PC-3 (cell line): ENCODE measurements at regions not wholly inside any gene's neighbourhood (a gene's known extent, or its start where the extent isn't known, plus 50 kb on each side); places are given as distances from the start of the nearest gene placed in this dataset.

Experiments used
- ATAC-seq: fragments of 200-7000 bp; cut with Tn5 transposase; 2 replicates; pipeline ENCODE4 v1.9.1; 2020; ENCODE audit warnings: mild to moderate bottlenecking, moderate library complexity
- BruUV-seq: library from RNA; stranded (reverse); fragments of 400-500 nt; replicated peaks from 2 replicates; lab custom pipeline; 2021; lab: Mats Ljungman, UMichigan
- CTCF ChIA-PET: fragments of 300-600 bp; sonication (Branson Sonifier 250); formaldehyde crosslinking; loops from one replicate; lab custom pipeline; 2022; ENCODE audit warnings: antibody characterized with exemption; lab: Charles Lee
- POLR2A ChIA-PET: fragments of 300-600 bp; sonication (Branson Sonifier 250); formaldehyde crosslinking; loops from one replicate; lab custom pipeline; 2022; ENCODE audit warnings: antibody characterized with exemption; ENCODE audit not compliant: unreplicated experiment; lab: Charles Lee
- DNase-seq: peaks from one replicate; pipeline ENCODE4 v3.0.0-alpha.2; 2015
- H2AFZ ChIP-seq: fragments of 300-600 bp; sonication (generic); 2 replicates; pipeline ENCODE4 v1.6.0; 2016; ENCODE audit warnings: antibody characterized with exemption, low read length
- H3F3A ChIP-seq: fragments of 300-600 bp; sonication (generic); one replicate; pipeline ENCODE4 v1.6.0; 2017; ENCODE audit warnings: antibody characterized with exemption, low read length, control low read depth, mild to moderate bottlenecking; ENCODE audit not compliant: unreplicated experiment
- H3K27ac ChIP-seq: fragments of 300-600 bp; sonication (generic); 2 replicates; pipeline ENCODE4 v1.5.1; 2016; ENCODE audit warnings: mild to moderate bottlenecking, low read length
- H3K27me3 ChIP-seq: fragments of 300-600 bp; sonication (generic); 2 replicates; pipeline ENCODE4 v1.6.1; 2016; ENCODE audit warnings: low read length, mixed read lengths
- H3K36me3 ChIP-seq: fragments of 300-600 bp; sonication (generic); 2 replicates; pipeline ENCODE4 v1.6.1; 2016; ENCODE audit warnings: low read depth, mixed run types, low read length, mixed read lengths
- H3K4me1 ChIP-seq: fragments of 300-600 bp; sonication (generic); 2 replicates; pipeline ENCODE4 v1.5.1; 2016; ENCODE audit warnings: low read length; ENCODE audit not compliant: insufficient read depth
- H3K4me2 ChIP-seq: fragments of 300-600 bp; sonication (generic); 2 replicates; pipeline ENCODE4 v1.6.0; 2016; ENCODE audit warnings: low read length
- H3K4me3 ChIP-seq: fragments of 300-600 bp; sonication (generic); 2 replicates; pipeline ENCODE4 v1.5.1; 2016; ENCODE audit warnings: mild to moderate bottlenecking, low read length, mixed read lengths
- H3K79me2 ChIP-seq: fragments of 300-600 bp; sonication (generic); 2 replicates; pipeline ENCODE4 v1.6.1; 2017; ENCODE audit warnings: low read length, mixed read lengths
- H3K9ac ChIP-seq: fragments of 300-600 bp; sonication (generic); 2 replicates; pipeline ENCODE4 v1.6.0; 2016; ENCODE audit warnings: mild to moderate bottlenecking, low read length
- H3K9me2 ChIP-seq: fragments of 300-600 bp; sonication (generic); replicated peaks from 2 replicates; pipeline ENCODE4 v1.6.1; 2016; ENCODE audit warnings: mixed run types, low read length, mixed read lengths
- H3K9me3 ChIP-seq: fragments of 300-600 bp; sonication (generic); 2 replicates; pipeline ENCODE4 v1.6.1; 2016; ENCODE audit warnings: low read length, mixed read lengths
- H4K20me1 ChIP-seq: fragments of 300-600 bp; sonication (generic); 2 replicates; pipeline ENCODE4 v1.6.1; 2016; ENCODE audit warnings: low read length, mixed read lengths
- EZH2 ChIP-seq: fragments of 300-600 bp; sonication (generic); IDR thresholded peaks from one replicate; pipeline ENCODE4 v1.6.1; 2017; ENCODE audit warnings: antibody characterized with exemption, mild to moderate bottlenecking, low read length; ENCODE audit not compliant: unreplicated experiment
- EZH2phosphoT487 ChIP-seq: fragments of 300-600 bp; sonication (generic); IDR thresholded peaks from 2 replicates; pipeline ENCODE4 v1.6.1; 2018; ENCODE audit warnings: mild to moderate bottlenecking, antibody characterized with exemption, low read length, borderline replicate concordance
- intact Hi-C: fragments of 100-400 bp; cut with micrococcal nuclease; formaldehyde crosslinking; loops from 2 replicates; pipeline ENCODE4 v1.9.0; 2023
- TF ChIP-seq, protein P1 (sequence below): fragments of 300-600 bp; sonication (generic); conservative IDR thresholded peaks from 2 replicates; pipeline ENCODE4 v1.5.1; 2017; ENCODE audit warnings: antibody characterized with exemption, low read depth, mild to moderate bottlenecking, low read length

DNA sequence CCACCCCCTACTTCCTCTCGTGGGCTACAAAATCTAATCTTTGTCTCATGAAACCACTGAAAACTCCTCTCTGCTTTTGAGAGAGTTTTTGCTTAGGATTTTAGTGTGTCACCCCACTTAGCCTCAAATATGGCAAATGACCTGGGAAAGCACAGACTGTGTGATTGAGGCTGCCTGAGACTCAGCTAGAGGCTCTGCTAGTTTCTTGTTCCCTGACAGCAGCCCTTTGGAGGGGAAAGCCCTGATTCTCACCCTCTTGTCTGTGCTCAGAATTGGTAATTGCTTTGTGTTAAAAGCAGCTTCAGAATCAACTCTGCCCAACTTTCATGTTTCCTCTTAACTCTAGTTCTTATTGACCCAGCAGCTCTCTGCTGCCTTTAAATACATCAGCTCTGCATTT is 85.6 kb upstream of the ZP4 start:
- no peak for DNase-seq
- Histone ChIP-seq H3K4me1 (no peaks in the 10 kb centered on the region), H2AFZ (no peak overlapping the region), H3K4me2 (no peak overlapping the region), H3K79me2 (no peaks in the 10 kb centered on the region), H3K27ac (no peak overlapping the region), H3K9me2 (no peaks in the 10 kb centered on the region), H3K4me3 (no peak overlapping the region), H3K36me3 (no peaks in the 10 kb centered on the region), H3K9ac (no peak overlapping the region), H4K20me1 (no peaks in the 10 kb centered on the region), H3K9me3 (no peaks in the 10 kb centered on the region), H3F3A (no peaks in the 10 kb centered on the region), H3K27me3 (no peaks in the 10 kb centered on the region)
- no peak for ATAC-seq
- TF ChIP-seq, protein P1, sequence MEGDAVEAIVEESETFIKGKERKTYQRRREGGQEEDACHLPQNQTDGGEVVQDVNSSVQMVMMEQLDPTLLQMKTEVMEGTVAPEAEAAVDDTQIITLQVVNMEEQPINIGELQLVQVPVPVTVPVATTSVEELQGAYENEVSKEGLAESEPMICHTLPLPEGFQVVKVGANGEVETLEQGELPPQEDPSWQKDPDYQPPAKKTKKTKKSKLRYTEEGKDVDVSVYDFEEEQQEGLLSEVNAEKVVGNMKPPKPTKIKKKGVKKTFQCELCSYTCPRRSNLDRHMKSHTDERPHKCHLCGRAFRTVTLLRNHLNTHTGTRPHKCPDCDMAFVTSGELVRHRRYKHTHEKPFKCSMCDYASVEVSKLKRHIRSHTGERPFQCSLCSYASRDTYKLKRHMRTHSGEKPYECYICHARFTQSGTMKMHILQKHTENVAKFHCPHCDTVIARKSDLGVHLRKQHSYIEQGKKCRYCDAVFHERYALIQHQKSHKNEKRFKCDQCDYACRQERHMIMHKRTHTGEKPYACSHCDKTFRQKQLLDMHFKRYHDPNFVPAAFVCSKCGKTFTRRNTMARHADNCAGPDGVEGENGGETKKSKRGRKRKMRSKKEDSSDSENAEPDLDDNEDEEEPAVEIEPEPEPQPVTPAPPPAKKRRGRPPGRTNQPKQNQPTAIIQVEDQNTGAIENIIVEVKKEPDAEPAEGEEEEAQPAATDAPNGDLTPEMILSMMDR = no peak
- TF ChIP-seq EZH2 (no peak), EZH2phosphoT487 (no peak)
- CTCF ChIA-PET = no interaction called here
- BruUV-seq = no TSS peak
- intact Hi-C loops = no loop called here
- POLR2A ChIA-PET = no interaction called here

DNA sequence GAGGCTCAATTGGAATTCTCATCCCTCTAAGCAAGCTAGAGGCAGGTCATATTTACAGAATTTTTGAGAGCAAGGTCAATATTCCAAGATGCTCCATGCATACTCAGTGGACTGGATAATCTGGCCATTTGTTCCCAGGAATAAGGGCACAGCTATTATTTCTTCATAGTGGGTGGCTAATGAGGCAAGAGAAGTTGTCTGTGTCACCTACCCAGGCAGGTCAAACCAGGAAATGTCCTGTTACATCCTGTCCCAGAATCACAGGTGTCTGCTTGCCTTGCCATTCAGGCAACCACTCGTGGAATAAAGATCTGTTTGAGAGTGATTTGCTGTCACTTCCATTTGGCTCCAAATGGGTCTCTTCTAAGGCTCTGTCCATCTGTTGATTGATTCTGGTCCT is 85.2 kb upstream of the ZP4 start:
- ATAC-seq (no peak), DNase-seq (no peak)
- Histone ChIP-seq H2AFZ (no peak overlapping the region), H3K4me2 (no peak overlapping the region), H3K9me2 (no peaks in the 10 kb centered on the region), H4K20me1 (no peaks in the 10 kb centered on the region), H3K4me1 (no peaks in the 10 kb centered on the region), H3K27me3 (no peaks in the 10 kb centered on the region), H3K36me3 (no peaks in the 10 kb centered on the region), H3K9ac (no peak overlapping the region), H3K9me3 (no peaks in the 10 kb centered on the region), H3K79me2 (no peaks in the 10 kb centered on the region), H3K4me3 (no peak overlapping the region), H3F3A (no peaks in the 10 kb centered on the region), H3K27ac (no peak overlapping the region)
- no TSS peak for BruUV-seq
- intact Hi-C loops = no loop called here
- ChIA-PET CTCF (no interaction called here), POLR2A (no interaction called here)
- TF ChIP-seq, protein P1 = no peak
- TF ChIP-seq EZH2 (no peak), EZH2phosphoT487 (no peak)

DNA sequence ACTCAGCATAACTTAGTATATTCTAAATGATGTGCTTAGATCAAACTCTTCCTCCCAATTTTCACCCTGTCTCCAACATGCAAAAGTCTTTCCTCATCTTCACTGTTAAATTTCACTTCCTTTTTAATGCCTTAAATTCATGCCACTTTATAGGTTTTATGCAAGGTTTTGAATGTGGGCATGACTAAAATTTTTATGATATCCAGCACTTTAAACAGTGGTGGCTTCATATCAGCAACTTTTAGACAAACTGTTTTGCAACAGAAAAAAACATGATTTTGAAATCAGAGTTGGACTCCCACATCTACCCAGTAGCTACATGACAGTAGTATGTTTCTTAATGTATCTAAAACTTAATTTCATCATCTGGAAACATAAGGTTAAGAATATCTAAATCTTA is 84.7 kb upstream of the ZP4 start:
- DNase-seq = no peak
- ChIA-PET POLR2A (no interaction called here), CTCF (no interaction called here)
- no peaks in the 10 kb centered on the region for H3K9me3 ChIP-seq
- H3K4me1 ChIP-seq = no peaks in the 10 kb centered on the region
- H3K9ac ChIP-seq = no peak overlapping the region
- H3K4me2 ChIP-seq = no peak overlapping the region
- no peaks in the 10 kb centered on the region for H3F3A ChIP-seq
- H2AFZ ChIP-seq = no peak overlapping the region
- no peak overlapping the region for H3K27ac ChIP-seq
- H3K79me2 ChIP-seq = no peaks in the 10 kb centered on the region
- H3K9me2 ChIP-seq = no peaks in the 10 kb centered on the region
- TF ChIP-seq EZH2phosphoT487 (no peak), EZH2 (no peak)
- TF ChIP-seq, protein P1 = no peak
- intact Hi-C loops = no loop called here
- no peak overlapping the region for H3K4me3 ChIP-seq
- H3K27me3 ChIP-seq = no peaks in the 10 kb centered on the region
- BruUV-seq = no TSS peak
- no peaks in the 10 kb centered on the region for H3K36me3 ChIP-seq
- no peaks in the 10 kb centered on the region for H4K20me1 ChIP-seq
- no peak for ATAC-seq
